A549 (cell line): ENCODE measurements at regions not wholly inside any gene's neighbourhood (a gene's known extent, or its start where the extent isn't known, plus 50 kb on each side); places are given as distances from the start of the nearest gene placed in this dataset.

ENCODE experiments used
- ATAC-seq, 2 experiments: fragments of 200-7000 bp in 1 of 2; fragments of >200 bp in 1 of 2; cut with Nextera tagmentation in 1 of 2; cut with Tn5 transposase in 1 of 2; 3 replicates each; pipeline versions ENCODE4 v1.8.0 to v1.9.1; 2018 to 2020; ENCODE audit warnings: mild to moderate bottlenecking in 1 of 2, moderate library complexity in 1 of 2
- CTCF ChIA-PET: fragments of 300-600 bp; sonication (Branson Sonifier 250); formaldehyde crosslinking; extraction: SDS; loops from one replicate; lab custom pipeline; 2021; ENCODE audit warnings: antibody characterized with exemption, inconsistent platforms; lab: Yijun Ruan, JAX
- POLR2A ChIA-PET: fragments of 350-600 bp; formaldehyde crosslinking; extraction: SDS; loops from one replicate; lab custom pipeline; 2021; ENCODE audit warnings: antibody characterized with exemption, inconsistent platforms; lab: Yijun Ruan, JAX
- DNase-seq, 2 experiments: peaks; one replicate each; pipeline versions ENCODE4 v3.0.0 to v3.0.0-alpha.2; 2011 to 2016; ENCODE audit warnings: low read depth in 1 of 2, low spot score in 1 of 2
- FAIRE-seq: peaks from 2 replicates; lab custom pipeline; 2011; peaks lifted over from hg19 to GRCh38; lab: Jason Lieb, UNC
- H3K27ac ChIP-seq, 2 experiments: fragments of >200 bp; sonication (Bioruptor Twin); formaldehyde crosslinking; 3 replicates each; pipeline ENCODE4 v1.5.1; 2016 to 2017
- H3K4me1 ChIP-seq: fragments of >200 bp; sonication (Bioruptor Twin); formaldehyde crosslinking; 3 replicates; pipeline ENCODE4 v1.6.1; 2016
- H3K4me2 ChIP-seq: fragments of >200 bp; sonication (Bioruptor Twin); formaldehyde crosslinking; 3 replicates; pipeline ENCODE4 v1.6.1; 2016
- H3K4me3 ChIP-seq: fragments of >200 bp; sonication (Bioruptor Twin); formaldehyde crosslinking; 3 replicates; pipeline ENCODE4 v1.5.1; 2016
- H3K9me3 ChIP-seq: fragments of >200 bp; sonication (Bioruptor Twin); formaldehyde crosslinking; 3 replicates; pipeline ENCODE4 v1.6.1; 2016
- CBX8 ChIP-seq: fragments of 200-600 bp; sonication (generic); IDR thresholded peaks from 2 replicates; pipeline ENCODE4 v1.6.1; 2016
- CEBPB ChIP-seq, 2 experiments: fragments of >200 bp in 1 of 2; sonication (Bioruptor Twin) in 1 of 2; formaldehyde crosslinking in 1 of 2; IDR thresholded peaks; 2 replicates each; pipeline ENCODE4 v1.6.1; 2012 to 2016
- EHF ChIP-seq: fragments of 250-450 bp; sonication (Bioruptor Pico); IDR thresholded peaks from 2 replicates; pipeline ENCODE4 v1.5.0; 2020; ENCODE audit warnings: mild to moderate bottlenecking
- EHMT2 ChIP-seq: fragments of 200-600 bp; sonication (generic); IDR thresholded peaks from 2 replicates; pipeline ENCODE4 v1.6.1; 2016; ENCODE audit warnings: antibody characterized with exemption, low read depth, mild to moderate bottlenecking, moderate library complexity
- ELK1 ChIP-seq: fragments of 150-350 bp; IDR thresholded peaks from 2 replicates; pipeline ENCODE4 v1.6.1; 2014; ENCODE audit warnings: low read depth, mild to moderate bottlenecking, low read length
- EP300 ChIP-seq, 2 experiments: fragments of >200 bp; sonication (Bioruptor Twin); formaldehyde crosslinking; IDR thresholded peaks; 2 replicates in 1 of 2; 3 replicates in 1 of 2; pipeline ENCODE4 v1.6.1; 2016 to 2017
- ESRRA ChIP-seq: fragments of 150-350 bp; IDR thresholded peaks from 2 replicates; pipeline ENCODE4 v1.6.1; 2014; ENCODE audit warnings: mild to moderate bottlenecking, low read length, borderline replicate concordance
- FOSB ChIP-seq: fragments of 250-450 bp; sonication (Bioruptor Pico); IDR thresholded peaks from 2 replicates; pipeline ENCODE4 v1.5.0; 2020; ENCODE audit warnings: mild to moderate bottlenecking, moderate library complexity
- FOSL2 ChIP-seq, 2 experiments: fragments of 450-650 bp in 1 of 2; fragments of >200 bp in 1 of 2; sonication (Bioruptor Twin) in 1 of 2; formaldehyde crosslinking; IDR thresholded peaks; 2 replicates each; pipeline versions ENCODE4 v1.5.0 to v1.6.1; 2016 to 2020; ENCODE audit warnings: mild to moderate bottlenecking in 1 of 2, moderate library complexity in 1 of 2
- HEYL ChIP-seq: fragments of 250-450 bp; sonication (Bioruptor Pico); IDR thresholded peaks from 2 replicates; pipeline ENCODE4 v1.8.0; 2021; ENCODE audit warnings: mild to moderate bottlenecking, moderate library complexity
- HOXB13 ChIP-seq: fragments of 250-450 bp; sonication (Bioruptor Pico); IDR thresholded peaks from 2 replicates; pipeline ENCODE4 v1.5.0; 2020; ENCODE audit warnings: low read depth, mild to moderate bottlenecking, moderate library complexity
- HOXB5 ChIP-seq: fragments of 250-450 bp; sonication (Bioruptor Pico); IDR thresholded peaks from 2 replicates; pipeline ENCODE4 v1.5.0; 2020; ENCODE audit warnings: mild to moderate bottlenecking, moderate library complexity
- JUN ChIP-seq, 2 experiments: fragments of >200 bp; sonication (Bioruptor Twin); formaldehyde crosslinking; IDR thresholded peaks; 2 replicates in 1 of 2; 3 replicates in 1 of 2; pipeline ENCODE4 v1.6.1; 2016 to 2017
- JUNB ChIP-seq: fragments of >200 bp; sonication (Bioruptor Twin); formaldehyde crosslinking; IDR thresholded peaks from 2 replicates; pipeline ENCODE4 v1.6.1; 2016
- KDM1A ChIP-seq: fragments of 200-600 bp; sonication (generic); IDR thresholded peaks from 2 replicates; pipeline ENCODE4 v1.6.1; 2016; ENCODE audit warnings: low read depth, mild to moderate bottlenecking
- PBX3 ChIP-seq: IDR thresholded peaks from 2 replicates; pipeline ENCODE4 v1.6.1; 2012
- PHF8 ChIP-seq: fragments of 200-600 bp; sonication (generic); IDR thresholded peaks from 2 replicates; pipeline ENCODE4 v1.6.1; 2016; ENCODE audit warnings: low read depth, mild to moderate bottlenecking, antibody characterized with exemption, moderate library complexity, borderline replicate concordance
- RARB ChIP-seq: fragments of 250-450 bp; sonication (Bioruptor Pico); IDR thresholded peaks from 2 replicates; pipeline ENCODE4 v1.8.0; 2021; ENCODE audit warnings: mild to moderate bottlenecking, moderate library complexity
- RCOR1 ChIP-seq: fragments of 150-350 bp; IDR thresholded peaks from 2 replicates; pipeline ENCODE4 v1.6.1; 2014; ENCODE audit warnings: antibody characterized with exemption, low read length, low read depth
- RNF2 ChIP-seq: fragments of 200-600 bp; sonication (generic); IDR thresholded peaks from 2 replicates; pipeline ENCODE4 v1.6.1; 2016; ENCODE audit warnings: low read depth, mild to moderate bottlenecking, antibody characterized with exemption, moderate library complexity, borderline replicate concordance
- SREBF2 ChIP-seq: fragments of 450-650 bp; IDR thresholded peaks from 2 replicates; pipeline ENCODE4 v1.6.1; 2014; ENCODE audit warnings: mild to moderate bottlenecking, moderate library complexity
- ZFP36 ChIP-seq: fragments of 450-650 bp; IDR thresholded peaks from 2 replicates; pipeline ENCODE4 v1.6.1; 2014; ENCODE audit warnings: borderline replicate concordance; ENCODE audit not compliant: partially characterized antibody
- ZNF302 ChIP-seq: fragments of 250-450 bp; sonication (Bioruptor Pico); IDR thresholded peaks from 2 replicates; pipeline ENCODE4 v1.9.0; 2021; ENCODE audit warnings: inconsistent platforms, mild to moderate bottlenecking, moderate library complexity
- ZSCAN20 ChIP-seq: fragments of 250-450 bp; sonication (Bioruptor Pico); IDR thresholded peaks from 2 replicates; pipeline ENCODE4 v1.8.0; 2022; ENCODE audit warnings: mild to moderate bottlenecking, moderate library complexity
- WGBS: methylation state at CpG from one replicate; pipeline ENCODE4 v1.1.6; 2017; ENCODE audit errors: missing lambda C conversion rate; 5-methylcytosine and 5-hydroxymethylcytosine counted together

GRCh38 chr10:36373424-36374096, 731.5 kb upstream of the FZD8 start:
- no peak for ATAC-seq
- FAIRE-seq: no peak
- no peak overlapping the region for H3K4me2 ChIP-seq
- no peak overlapping the region for H3K4me3 ChIP-seq
- peaks cover 3% of the 10 kb centered on the region; the same call in 1 of the 3 replicates for H3K4me1 ChIP-seq
- TF ChIP-seq HEYL (CRISPR knock-in tag): no peak
- no peak overlapping the region for H3K27ac ChIP-seq
- H3K9me3 ChIP-seq: no peaks in the 10 kb centered on the region
- ChIA-PET POLR2A (no interaction called here), CTCF (no interaction called here)
- WGBS: 60% methylated on average over 8 of the region's 8 CpGs
- DNase-seq: no peak

- ATAC-seq (no peak), DNase-seq (no peak), FAIRE-seq (no peak)
- Histone ChIP-seq H3K4me1 (no peaks in the 10 kb centered on the region), H3K4me3 (no peak overlapping the region), H3K9me3 (no peaks in the 10 kb centered on the region), H3K27ac (no peak overlapping the region), H3K4me2 (no peak overlapping the region)
- ChIA-PET POLR2A (no interaction called here), CTCF (no interaction called here)
- 43% methylated on average over 3 of the region's 3 CpGs for WGBS
- no peak for TF ChIP-seq KDM1A
- no peak for TF ChIP-seq FOSB (CRISPR knock-in tag)
- TF ChIP-seq JUNB: no peak
- no peak for TF ChIP-seq ESRRA
- TF ChIP-seq ZSCAN20: no peak
- no peak for TF ChIP-seq EHF
- TF ChIP-seq RARB (CRISPR knock-in tag): no peak
- no peak for TF ChIP-seq HOXB5 (CRISPR knock-in tag)
- no peak for TF ChIP-seq PBX3
- no peak for TF ChIP-seq FOSL2 (IDR thresholded peaks at IDR 0.05)
- no peak for TF ChIP-seq FOSL2 (CRISPR knock-in tag; IDR thresholded peaks at IDR 0.05)
- TF ChIP-seq EP300 (IDR thresholded peaks at IDR 0.05): no peak
- TF ChIP-seq SREBF2: no peak
- no peak for TF ChIP-seq HOXB13 (CRISPR knock-in tag)
- TF ChIP-seq CEBPB (IDR thresholded peaks at IDR 0.05): no peak
- no peak for TF ChIP-seq PHF8
Measured at GRCh38 chr10:36367362-36367761, 725.3 kb upstream of the FZD8 start.

GRCh38 chr10:36366843-36367242, 724.7 kb upstream of the FZD8 start:
- POLR2A ChIA-PET: no interaction called here
- no peak for FAIRE-seq
- CTCF ChIA-PET: no interaction called here
- Histone ChIP-seq H3K4me2 (no peak overlapping the region), H3K4me3 (no peak overlapping the region), H3K27ac (no peak overlapping the region), H3K9me3 (no peaks in the 10 kb centered on the region), H3K4me1 (no peaks in the 10 kb centered on the region)
- no peak for ATAC-seq
- no peak for DNase-seq
- TF ChIP-seq EHMT2 (no peak), JUN (IDR thresholded peaks at IDR 0.05) (no peak), ELK1 (no peak), ZSCAN20 (no peak), ZNF302 (CRISPR knock-in tag) (no peak), RCOR1 (no peak), HOXB5 (CRISPR knock-in tag) (no peak), RNF2 (no peak), CBX8 (no peak), ZFP36 (no peak)
